HCT116 (cell line): ENCODE measurements at regions not wholly inside any gene's neighbourhood (a gene's known extent, or its start where the extent isn't known, plus 50 kb on each side); places are given as distances from the start of the nearest gene placed in this dataset.

Source experiments
- ATAC-seq: fragments of 200-7000 bp; cut with Tn5 transposase; 2 replicates; pipeline ENCODE4 v1.9.1; 2020; ENCODE audit warnings: mild to moderate bottlenecking, moderate library complexity
- BruUV-seq: library from RNA; stranded (reverse); fragments of 400-500 nt; replicated peaks from 2 replicates; lab custom pipeline; 2021; lab: Mats Ljungman, UMichigan
- CTCF ChIA-PET: fragments of 300-600 bp; sonication (Branson Sonifier 250); formaldehyde crosslinking; loops from one replicate; lab custom pipeline; 2021; ENCODE audit warnings: antibody characterized with exemption; lab: Charles Lee
- POLR2A ChIA-PET: fragments of 300-600, 350-600 bp; sonication (Branson Sonifier 250); formaldehyde crosslinking; loops from one replicate; lab custom pipeline; 2021; ENCODE audit warnings: antibody characterized with exemption; lab: Charles Lee
- RAD21 ChIA-PET, 2 experiments: fragments of 300-600 bp; sonication (Branson Sonifier 250); formaldehyde crosslinking; loops; one replicate each; lab custom pipeline; 2023; ENCODE audit warnings: low total read pairs in 2 of 2; ENCODE audit not compliant: uncharacterized antibody in 2 of 2, unreplicated experiment in 2 of 2, low non-redundant PET in 1 of 2; lab: Charles Lee
- DNase-seq: peaks from one replicate; pipeline ENCODE4 v3.0.0-alpha.2; 2010; ENCODE audit warnings: low read depth, low spot score
- H2AFZ ChIP-seq: fragments of 200-600 bp; shearing (Covaris generic), sonication (generic); 2 replicates; pipeline ENCODE4 v1.6.1; 2017; ENCODE audit warnings: low read depth, mixed run types, mixed read lengths, antibody characterized with exemption, low read length; ENCODE audit not compliant: poor library complexity, severe bottlenecking
- H3K27ac ChIP-seq: 2 replicates; pipeline ENCODE4 v1.5.1; 2012; ENCODE audit warnings: low read depth, low read length
- H3K27me3 ChIP-seq: fragments of 200-600 bp; sonication (generic); 2 replicates; pipeline ENCODE4 v1.6.1; 2016; ENCODE audit warnings: mixed run types, low read length, mixed read lengths; ENCODE audit not compliant: insufficient read depth
- H3K36me3 ChIP-seq, 2 experiments: fragments of 200-500 bp in 1 of 2; fragments of 200-600 bp in 1 of 2; sonication (Bioruptor generic) in 1 of 2; sonication (generic) in 1 of 2; 2 replicates each; pipeline versions ENCODE4 v1.5.1 to v1.6.1; 2014 to 2016; ENCODE audit warnings: low read length in 2 of 2, inconsistent platforms in 1 of 2, mixed read lengths in 1 of 2, mixed run types in 1 of 2; ENCODE audit not compliant: insufficient read depth in 2 of 2, control insufficient read depth in 1 of 2
- H3K4me1 ChIP-seq, 2 experiments: fragments of 200-600 bp in 1 of 2; sonication (generic) in 1 of 2; 2 replicates each; pipeline versions ENCODE4 v1.5.1 to v1.6.1; 2012 to 2017; ENCODE audit warnings: low read length in 2 of 2, inconsistent platforms in 1 of 2, mild to moderate bottlenecking in 1 of 2, mixed read lengths in 1 of 2, mixed run types in 1 of 2, moderate library complexity in 1 of 2; ENCODE audit not compliant: insufficient read depth in 2 of 2, control insufficient read depth in 1 of 2
- H3K4me2 ChIP-seq: fragments of 200-600 bp; sonication (generic); 2 replicates; pipeline ENCODE4 v1.6.1; 2017; ENCODE audit warnings: mixed run types, low read length, mixed read lengths
- H3K4me3 ChIP-seq, 2 experiments: fragments of 200-600 bp in 1 of 2; sonication (generic) in 1 of 2; replicated peaks in 1 of 2; 2 replicates each; pipeline ENCODE4 v1.5.1; 2011 to 2016; ENCODE audit warnings: low read length in 2 of 2, control low read depth in 1 of 2, low read depth in 1 of 2, mild to moderate bottlenecking in 1 of 2, mixed read lengths in 1 of 2, mixed run types in 1 of 2
- H3K79me2 ChIP-seq: fragments of 200-600 bp; sonication (generic); 2 replicates; pipeline ENCODE4 v1.6.1; 2017; ENCODE audit warnings: mild to moderate bottlenecking, mixed run types, low read length, moderate library complexity, mixed read lengths; ENCODE audit not compliant: insufficient read depth
- H3K9ac ChIP-seq: fragments of 200-600 bp; sonication (generic); 2 replicates; pipeline ENCODE4 v1.6.1; 2016; ENCODE audit warnings: low read length, mixed read lengths
- H3K9me2 ChIP-seq: fragments of 200-600 bp; sonication (generic), shearing (Covaris generic); 2 replicates; pipeline ENCODE4 v1.6.1; 2017; ENCODE audit warnings: mixed run types, mild to moderate bottlenecking, moderate library complexity; ENCODE audit not compliant: insufficient read depth
- H3K9me3 ChIP-seq, 2 experiments: fragments of 200-500 bp in 1 of 2; fragments of 200-600 bp in 1 of 2; sonication (Bioruptor generic) in 1 of 2; sonication (generic) in 1 of 2; 2 replicates each; pipeline ENCODE4 v1.6.1; 2014 to 2017; ENCODE audit warnings: low read length in 2 of 2, mixed read lengths in 2 of 2, inconsistent platforms in 1 of 2, low read depth in 1 of 2, mild to moderate bottlenecking in 1 of 2, mixed run types in 1 of 2, moderate library complexity in 1 of 2; ENCODE audit not compliant: control insufficient read depth in 1 of 2, insufficient read depth in 1 of 2
- H4K20me1 ChIP-seq: fragments of 200-600 bp; sonication (generic), shearing (Covaris generic); 2 replicates; pipeline ENCODE4 v1.6.1; 2017; ENCODE audit warnings: mixed run types, mild to moderate bottlenecking, moderate library complexity; ENCODE audit not compliant: insufficient read depth
- CBX3 ChIP-seq: IDR thresholded peaks from 2 replicates; pipeline ENCODE4 v1.6.1; 2012; ENCODE audit warnings: low read depth
- CEBPB ChIP-seq: IDR thresholded peaks from 2 replicates; pipeline ENCODE4 v1.6.1; 2012; ENCODE audit warnings: low read depth
- EGR1 ChIP-seq: IDR thresholded peaks from 2 replicates; pipeline ENCODE4 v1.6.1; 2012; ENCODE audit warnings: low read depth
- ELF1 ChIP-seq: IDR thresholded peaks from 2 replicates; pipeline ENCODE4 v1.6.1; 2012; ENCODE audit warnings: low read depth, borderline replicate concordance
- EZH2 ChIP-seq: fragments of 200-600 bp; sonication (generic); IDR thresholded peaks from 2 replicates; pipeline ENCODE4 v1.6.1; 2017; ENCODE audit warnings: antibody characterized with exemption, mixed run types
- POLR2A ChIP-seq: IDR thresholded peaks from 2 replicates; pipeline ENCODE4 v1.7.0; 2011; ENCODE audit warnings: borderline replicate concordance; ENCODE audit not compliant: insufficient read depth, insufficient read length; ENCODE audit errors: extremely low read depth
- ZBTB33 ChIP-seq: IDR thresholded peaks from 2 replicates; pipeline ENCODE4 v1.6.1; 2011; ENCODE audit warnings: mild to moderate bottlenecking, low read length, moderate library complexity; ENCODE audit not compliant: insufficient replicate concordance; ENCODE audit errors: extremely low read depth
- ZFX ChIP-seq: fragments of 450-650 bp; IDR thresholded peaks from 2 replicates; pipeline ENCODE4 v1.6.1; 2017
- ZNF274 ChIP-seq: fragments of 200-500 bp; sonication (Bioruptor generic); IDR thresholded peaks from 2 replicates; pipeline ENCODE4 v1.6.1; 2014; ENCODE audit warnings: mild to moderate bottlenecking, low read depth, low read length, inconsistent platforms
- intact Hi-C: fragments of 100-400 bp; cut with micrococcal nuclease; formaldehyde crosslinking; loops from 2 replicates; pipeline ENCODE4 v1.10.0; 2022

GRCh38 chr2:53500181-53500580 lies 267.4 kb upstream of the CHAC2 start:
- DNase-seq (no peak), ATAC-seq (no peak)
- Histone ChIP-seq H3K36me3 (no peaks in the 10 kb centered on the region), H3K9ac (no peak overlapping the region), H3K27me3 (no peaks in the 10 kb centered on the region), H3K4me3 (no peak overlapping the region), H2AFZ (no peak overlapping the region), H3K79me2 (no peaks in the 10 kb centered on the region), H3K27ac (no peak overlapping the region), H3K9me3 (no peaks in the 10 kb centered on the region), H3K9me2 (no peaks in the 10 kb centered on the region), H4K20me1 (no peaks in the 10 kb centered on the region), H3K4me1 (no peaks in the 10 kb centered on the region), H3K4me2 (no peak overlapping the region)
- intact Hi-C loops, result no loop called here
- TF ChIP-seq EGR1, result no peak
- TF ChIP-seq ELF1, result no peak
- no peak for TF ChIP-seq ZNF274
- no peak for TF ChIP-seq CBX3
- TF ChIP-seq ZBTB33, result no peak
- no peak for TF ChIP-seq EZH2
- no peak for TF ChIP-seq ZFX
- no peak for TF ChIP-seq CEBPB
- no peak for TF ChIP-seq POLR2A
- BruUV-seq, result no TSS peak
- ChIA-PET CTCF (no interaction called here), RAD21 (no interaction called here), POLR2A (no interaction called here)

- Histone ChIP-seq H3K4me1 (no peaks in the 10 kb centered on the region), H3K4me3 (no peak overlapping the region), H4K20me1 (no peaks in the 10 kb centered on the region), H3K9me3 (no peaks in the 10 kb centered on the region), H3K79me2 (no peaks in the 10 kb centered on the region), H3K9me2 (no peaks in the 10 kb centered on the region), H2AFZ (no peak overlapping the region), H3K9ac (no peak overlapping the region), H3K36me3 (no peaks in the 10 kb centered on the region), H3K27me3 (no peaks in the 10 kb centered on the region), H3K27ac (no peak overlapping the region), H3K4me2 (no peak overlapping the region)
- CTCF ChIA-PET, result no interaction called here
- TF ChIP-seq ELF1, result no peak
- RAD21 ChIA-PET, result no interaction called here
- ATAC-seq (no peak), DNase-seq (no peak)
- POLR2A ChIA-PET, result no interaction called here
- no TSS peak for BruUV-seq
- intact Hi-C loops, result no loop called here
Measured at GRCh38 chr2:53498210-53498609, 269.4 kb upstream of the CHAC2 start.
